GM06990 (cell line): ENCODE measurements at regions not wholly inside any gene's neighbourhood (a gene's known extent, or its start where the extent isn't known, plus 50 kb on each side); places are given as distances from the start of the nearest gene placed in this dataset.

ENCODE experiments used
- DNase-seq: peaks from one replicate; pipeline ENCODE4 v3.0.0-alpha.2; 2011; ENCODE audit not compliant: insufficient read length; ENCODE audit errors: extremely low read depth
- H3K27me3 ChIP-seq: replicated peaks from 2 replicates; pipeline ENCODE4 v1.6.0; 2011; ENCODE audit warnings: low read length; ENCODE audit not compliant: control insufficient read depth, insufficient read depth
- H3K36me3 ChIP-seq: 2 replicates; pipeline ENCODE4 v1.5.1; 2011; ENCODE audit warnings: low read length; ENCODE audit not compliant: control insufficient read depth, insufficient read depth
- H3K4me3 ChIP-seq: replicated peaks from 2 replicates; pipeline ENCODE4 v1.5.1; 2011; ENCODE audit warnings: low read depth, mild to moderate bottlenecking, control low read depth, low read length
- TF ChIP-seq, protein P1 (sequence below): IDR thresholded peaks from 2 replicates; pipeline ENCODE4 v1.5.1; 2011; ENCODE audit warnings: low read length, control low read depth, mild to moderate bottlenecking, inconsistent platforms; ENCODE audit not compliant: insufficient read depth, poor library complexity, severe bottlenecking

DNA sequence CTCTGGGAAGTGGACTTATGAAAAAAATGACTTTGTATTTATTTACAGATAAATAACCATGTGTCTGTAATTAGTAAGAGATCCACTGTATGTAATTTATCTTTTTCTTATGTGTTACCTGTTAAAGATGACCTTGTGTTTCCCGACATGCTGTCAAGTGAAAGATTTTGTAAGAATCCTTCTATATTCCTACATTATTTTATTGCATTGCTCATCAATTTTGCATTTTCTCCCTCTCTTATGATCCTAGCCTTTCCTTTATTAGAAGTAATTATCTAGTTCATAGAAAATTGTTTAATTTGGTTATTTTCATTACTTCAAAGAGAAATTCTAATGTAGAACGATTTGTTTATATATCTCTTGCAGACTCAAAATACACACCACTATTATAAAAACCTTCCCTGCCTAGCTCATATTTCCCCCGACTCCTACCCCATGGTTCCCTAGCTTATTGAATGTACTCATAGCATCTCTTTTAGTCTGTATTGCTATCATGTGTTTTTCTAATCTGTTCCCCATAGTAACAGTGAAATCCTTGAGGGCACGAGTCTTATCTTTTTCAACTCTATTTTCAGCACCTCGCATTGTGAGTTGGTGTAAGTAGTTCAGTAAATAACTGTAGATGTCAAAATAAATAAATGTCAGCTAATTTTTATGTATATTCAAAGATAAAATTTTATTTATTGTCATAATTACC is 774.4 kb downstream of the HDGFL1 start:
- H3K27me3 ChIP-seq: no peaks in the 10 kb centered on the region
- no peaks in the 10 kb centered on the region for H3K36me3 ChIP-seq
- DNase-seq: no peak
- TF ChIP-seq, protein P1, sequence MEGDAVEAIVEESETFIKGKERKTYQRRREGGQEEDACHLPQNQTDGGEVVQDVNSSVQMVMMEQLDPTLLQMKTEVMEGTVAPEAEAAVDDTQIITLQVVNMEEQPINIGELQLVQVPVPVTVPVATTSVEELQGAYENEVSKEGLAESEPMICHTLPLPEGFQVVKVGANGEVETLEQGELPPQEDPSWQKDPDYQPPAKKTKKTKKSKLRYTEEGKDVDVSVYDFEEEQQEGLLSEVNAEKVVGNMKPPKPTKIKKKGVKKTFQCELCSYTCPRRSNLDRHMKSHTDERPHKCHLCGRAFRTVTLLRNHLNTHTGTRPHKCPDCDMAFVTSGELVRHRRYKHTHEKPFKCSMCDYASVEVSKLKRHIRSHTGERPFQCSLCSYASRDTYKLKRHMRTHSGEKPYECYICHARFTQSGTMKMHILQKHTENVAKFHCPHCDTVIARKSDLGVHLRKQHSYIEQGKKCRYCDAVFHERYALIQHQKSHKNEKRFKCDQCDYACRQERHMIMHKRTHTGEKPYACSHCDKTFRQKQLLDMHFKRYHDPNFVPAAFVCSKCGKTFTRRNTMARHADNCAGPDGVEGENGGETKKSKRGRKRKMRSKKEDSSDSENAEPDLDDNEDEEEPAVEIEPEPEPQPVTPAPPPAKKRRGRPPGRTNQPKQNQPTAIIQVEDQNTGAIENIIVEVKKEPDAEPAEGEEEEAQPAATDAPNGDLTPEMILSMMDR: no peak
- H3K4me3 ChIP-seq: no peak overlapping the region

DNA sequence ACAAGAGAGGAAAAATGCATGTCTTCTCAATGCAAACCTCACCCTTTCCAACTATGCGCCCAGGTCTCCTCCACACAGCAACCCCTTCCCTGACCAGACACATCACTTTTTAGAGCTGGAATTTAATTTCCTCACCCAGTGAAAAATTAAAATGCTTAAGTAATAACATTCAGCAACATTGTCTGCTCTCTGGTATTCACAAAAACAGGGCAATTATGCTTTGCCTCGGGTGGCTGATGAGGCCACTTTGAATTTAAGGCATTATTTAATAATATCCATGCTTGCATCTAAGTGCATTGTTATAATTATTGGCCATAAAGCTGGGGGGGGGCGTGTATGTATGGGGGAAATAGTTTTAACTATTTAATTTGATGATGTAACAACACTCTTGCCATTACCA is 777.8 kb upstream of the NRSN1 start:
- H3K36me3 ChIP-seq: no peaks in the 10 kb centered on the region
- H3K27me3 ChIP-seq: no peaks in the 10 kb centered on the region
- no peak for DNase-seq
- H3K4me3 ChIP-seq: no peak overlapping the region
- TF ChIP-seq, protein P1: no peak

DNA sequence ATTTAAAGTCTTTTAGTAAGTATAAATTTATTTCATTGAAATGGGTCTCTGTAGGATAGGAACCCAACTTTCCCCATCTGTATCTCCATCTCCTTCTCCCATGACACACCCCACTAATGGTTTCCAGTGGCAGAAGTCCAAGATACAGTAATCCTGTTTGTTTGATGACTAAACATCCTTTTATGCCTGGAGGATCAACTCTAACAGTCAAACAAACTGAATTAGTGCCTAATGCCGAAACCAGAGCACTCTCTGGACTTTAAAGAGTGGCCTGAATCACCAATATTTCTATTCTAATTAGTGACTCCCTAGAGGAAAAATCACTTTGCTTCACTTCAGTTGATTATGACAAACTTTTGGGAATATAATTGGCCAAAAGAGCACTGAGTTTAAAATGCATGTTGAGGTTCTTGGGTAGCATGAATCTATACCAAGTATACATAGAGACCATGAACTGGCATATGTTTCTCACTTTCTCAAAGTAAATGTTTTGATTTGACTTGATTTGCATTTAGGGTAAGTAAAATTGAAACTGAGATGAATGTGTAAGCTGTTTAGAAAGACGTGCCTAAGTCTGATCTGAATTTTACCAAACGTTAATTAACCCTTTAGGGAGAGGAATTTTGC is 776.4 kb upstream of the NRSN1 start:
- no peak for DNase-seq
- TF ChIP-seq, protein P1: no peak
- H3K4me3 ChIP-seq: no peak overlapping the region

GRCh38 chr6:23350752-23351453 is 775.1 kb upstream of the NRSN1 start:
- Histone ChIP-seq H3K27me3 (no peaks in the 10 kb centered on the region), H3K4me3 (no peak overlapping the region), H3K36me3 (no peaks in the 10 kb centered on the region)
- DNase-seq: no peak
- TF ChIP-seq, protein P1: no peak

More for the DNA sequence above, 776.4 kb upstream of the NRSN1 start:
- Histone ChIP-seq H3K36me3 (no peaks in the 10 kb centered on the region), H3K27me3 (no peaks in the 10 kb centered on the region)

DNA sequence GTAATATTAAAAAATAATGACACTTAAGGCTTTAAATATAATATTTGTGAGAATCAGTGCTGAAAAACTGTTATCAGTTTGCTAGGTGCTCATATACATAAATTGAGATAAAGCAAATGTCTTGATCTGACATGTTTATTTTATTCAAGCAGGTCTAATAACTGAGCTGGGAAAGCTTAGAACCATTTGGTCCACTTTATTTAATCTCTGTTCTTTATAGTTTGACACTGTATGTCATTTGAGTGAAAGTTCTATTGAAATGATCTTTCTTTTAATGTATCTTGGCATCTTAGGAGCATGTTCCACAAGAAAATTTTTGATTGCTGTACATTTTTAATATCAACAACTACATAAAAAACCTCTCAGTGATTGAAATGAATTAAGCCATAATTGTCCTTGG is 772.0 kb upstream of the NRSN1 start:
- Histone ChIP-seq H3K4me3 (no peak overlapping the region), H3K36me3 (no peaks in the 10 kb centered on the region), H3K27me3 (no peaks in the 10 kb centered on the region)
- TF ChIP-seq, protein P1: no peak
- DNase-seq: no peak
